ENCODE measurements at regions not wholly inside any gene's neighbourhood (a gene's known extent, or its start where the extent isn't known, plus 50 kb on each side); places are given as distances from the start of the nearest gene placed in this dataset.
A peak's percentile ranks its signal among the peaks of the same experiment; 100 is the strongest.
"Not testable (repeated sequence)": the region's sequence is repeated elsewhere in the genome, so short reads cannot be mapped to it uniquely, and the experiment has no call there.

DNA sequence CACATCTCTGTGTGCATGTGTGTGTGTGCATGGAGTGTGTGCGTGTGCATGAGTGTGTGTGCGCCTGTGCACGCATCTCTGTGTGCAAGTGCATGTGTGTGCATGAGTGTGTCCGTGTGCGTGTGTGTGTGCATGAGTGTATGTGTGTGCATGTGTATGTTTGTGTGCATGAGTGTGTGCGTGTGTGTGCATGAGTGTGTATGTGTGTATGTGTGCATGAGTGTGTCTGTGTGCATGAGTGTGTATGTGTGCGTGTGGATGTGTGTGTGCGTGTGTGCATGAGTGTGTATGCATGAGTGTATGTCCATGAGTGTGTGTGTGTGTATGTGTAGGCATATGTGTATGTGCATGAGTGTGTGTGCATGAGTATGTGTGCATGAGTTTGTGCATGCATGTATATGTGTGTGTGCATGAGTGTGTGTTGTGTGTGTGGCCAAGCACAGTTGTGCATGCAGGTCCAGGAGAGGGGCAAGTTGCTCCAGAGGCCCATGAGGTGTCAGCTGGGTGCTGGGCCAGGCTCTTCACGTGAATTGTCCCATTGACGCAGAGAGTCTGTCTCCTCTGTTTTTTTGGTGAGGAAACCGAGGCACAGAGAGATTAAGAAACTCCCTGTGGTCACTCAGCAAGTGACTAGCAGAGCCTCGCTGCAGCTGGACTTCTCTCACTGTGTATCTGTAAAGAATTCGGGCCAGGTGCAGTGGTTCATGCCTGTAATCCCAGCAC is 75.5 kb downstream of the ASB1 start:
- DNase-seq (ENCODE audit: low read depth) = no peak

DNA sequence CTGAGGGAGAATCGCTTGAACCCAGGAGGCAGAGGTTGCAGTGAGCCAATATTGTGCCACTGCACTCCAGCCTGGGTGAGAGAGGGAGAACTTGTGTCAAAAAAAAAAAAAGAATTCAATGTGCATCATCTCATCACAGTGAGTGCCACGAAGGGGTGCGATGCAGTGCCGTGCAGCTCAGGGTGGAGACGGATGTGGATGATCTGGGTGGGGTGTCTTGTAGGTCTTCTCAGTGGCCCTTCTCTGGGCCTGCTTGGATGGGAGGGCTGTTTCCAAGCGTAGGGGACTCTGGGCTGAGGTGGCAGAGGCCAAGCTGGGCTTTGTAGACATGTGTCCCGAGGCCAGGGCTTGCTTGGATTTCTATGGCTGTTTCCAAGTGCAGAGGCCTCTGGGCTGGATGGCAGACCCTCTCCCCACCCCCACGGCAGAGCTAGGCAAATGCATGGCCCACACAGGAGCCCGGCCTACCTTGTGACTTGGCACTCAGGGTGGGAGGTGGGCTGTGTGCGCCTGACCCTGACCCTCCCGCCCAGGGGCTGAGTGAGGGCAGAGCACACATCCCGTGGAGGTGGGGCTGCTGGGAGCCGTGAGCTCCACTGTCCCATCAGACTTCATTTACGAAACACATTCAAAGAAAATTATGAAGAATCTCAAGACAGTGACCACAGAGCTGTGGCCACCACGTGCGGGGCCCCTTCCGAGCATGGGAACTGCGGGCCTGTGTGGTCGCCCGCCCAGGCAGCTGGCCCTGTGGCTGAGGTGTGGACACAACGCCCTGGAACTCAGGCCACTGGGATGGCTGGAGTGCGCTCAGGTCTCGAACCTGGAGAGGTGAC is 76.4 kb downstream of the ASB1 start:
- DNase-seq (ENCODE audit: low read depth) = no peak

DNA sequence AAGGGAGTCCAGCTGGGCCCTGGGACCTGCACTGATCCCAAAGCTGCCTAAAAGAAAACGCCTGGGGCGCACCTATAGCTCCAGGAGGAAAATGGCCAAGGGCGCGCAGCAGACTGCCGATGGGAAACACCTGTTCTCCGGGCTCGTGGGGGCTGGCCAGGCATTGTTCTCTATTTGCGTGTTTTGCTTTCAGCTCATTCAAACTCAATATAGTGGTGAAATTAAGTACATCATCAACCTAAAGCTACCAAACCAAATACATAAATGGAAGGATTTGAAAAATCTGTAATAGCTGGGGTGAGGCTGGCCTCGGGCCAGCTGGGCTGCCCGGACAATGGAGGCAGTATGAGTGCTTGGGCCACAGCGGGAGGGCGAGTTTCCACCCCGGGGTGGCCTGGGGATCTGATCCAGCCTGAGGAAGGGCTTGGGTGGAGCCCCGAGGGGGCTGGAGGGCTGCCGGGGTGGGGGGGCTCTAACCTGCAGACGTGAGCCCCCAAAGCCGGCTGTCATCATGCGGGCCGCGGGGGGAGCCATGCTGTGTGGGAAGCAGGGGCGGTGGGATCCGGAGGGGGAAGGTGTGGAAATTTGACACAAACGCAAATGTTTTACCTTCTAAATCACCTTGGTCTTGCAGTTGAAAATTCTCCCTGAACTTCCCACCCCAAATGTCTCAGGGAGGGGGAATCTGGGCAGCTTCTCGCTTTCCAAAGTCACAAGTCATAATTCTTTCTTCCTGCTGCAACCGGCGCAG is 77.6 kb downstream of the ASB1 start:
- DNase-seq (ENCODE audit: low read depth) = no peak

DNA sequence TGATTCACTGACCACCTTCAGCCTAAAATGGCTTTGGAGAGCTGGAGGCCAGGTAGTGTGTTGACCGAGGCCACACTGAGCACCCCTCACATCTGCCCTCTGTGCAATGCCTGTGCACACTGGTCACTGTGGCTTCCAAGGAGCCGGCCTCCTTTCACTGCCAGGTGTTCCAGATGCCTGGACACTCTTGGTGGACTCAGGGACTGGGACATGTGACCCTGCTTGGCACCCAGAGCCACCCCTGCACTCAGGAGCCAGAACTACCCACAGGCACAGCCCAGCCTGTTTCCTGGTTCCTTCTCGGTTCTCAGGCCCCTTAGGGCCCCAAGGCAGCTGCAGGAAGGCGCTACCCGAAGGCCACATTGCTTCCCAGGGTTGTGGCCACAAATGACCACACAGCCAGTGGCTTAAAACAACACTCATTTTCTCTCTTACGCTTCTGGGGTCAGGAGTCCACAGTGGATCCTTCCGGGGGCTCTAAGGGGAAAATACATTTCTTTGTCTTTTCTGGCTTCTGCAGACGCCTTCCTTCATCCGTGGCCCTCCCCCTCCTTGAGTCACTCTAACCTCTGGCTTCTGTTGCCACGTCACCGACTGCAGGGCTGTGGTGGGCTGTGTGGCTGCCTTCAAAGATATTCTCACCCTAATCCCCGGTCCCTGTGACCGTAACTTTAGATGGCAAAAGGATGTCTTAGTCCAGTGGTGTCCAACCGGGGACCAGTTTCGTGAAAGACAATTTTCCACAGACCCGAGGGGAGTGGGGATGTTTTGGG is 78.6 kb downstream of the ASB1 start:
- no peak for DNase-seq (ENCODE audit: low read depth)

DNA sequence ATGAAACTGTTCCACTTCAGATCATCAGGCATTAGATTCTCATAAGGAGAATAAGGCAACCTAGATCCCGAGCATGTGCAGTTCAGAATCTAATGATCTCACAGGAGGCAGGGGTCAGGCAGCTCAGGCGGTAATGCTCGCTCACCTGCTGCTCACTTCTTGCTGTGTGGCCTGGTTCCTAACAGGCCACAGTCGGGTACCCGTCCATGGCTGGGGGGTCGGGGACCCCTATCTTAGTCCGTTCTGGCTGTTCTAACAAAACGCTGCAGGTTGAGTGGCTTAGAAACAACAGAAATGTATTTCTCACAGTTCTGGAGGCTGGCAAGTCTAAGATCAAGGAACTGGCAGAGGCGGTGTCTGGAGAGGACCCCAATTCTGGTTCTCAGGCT is 79.2 kb downstream of the ASB1 start:
- DNase-seq (ENCODE audit: low read depth) = no peak

DNA sequence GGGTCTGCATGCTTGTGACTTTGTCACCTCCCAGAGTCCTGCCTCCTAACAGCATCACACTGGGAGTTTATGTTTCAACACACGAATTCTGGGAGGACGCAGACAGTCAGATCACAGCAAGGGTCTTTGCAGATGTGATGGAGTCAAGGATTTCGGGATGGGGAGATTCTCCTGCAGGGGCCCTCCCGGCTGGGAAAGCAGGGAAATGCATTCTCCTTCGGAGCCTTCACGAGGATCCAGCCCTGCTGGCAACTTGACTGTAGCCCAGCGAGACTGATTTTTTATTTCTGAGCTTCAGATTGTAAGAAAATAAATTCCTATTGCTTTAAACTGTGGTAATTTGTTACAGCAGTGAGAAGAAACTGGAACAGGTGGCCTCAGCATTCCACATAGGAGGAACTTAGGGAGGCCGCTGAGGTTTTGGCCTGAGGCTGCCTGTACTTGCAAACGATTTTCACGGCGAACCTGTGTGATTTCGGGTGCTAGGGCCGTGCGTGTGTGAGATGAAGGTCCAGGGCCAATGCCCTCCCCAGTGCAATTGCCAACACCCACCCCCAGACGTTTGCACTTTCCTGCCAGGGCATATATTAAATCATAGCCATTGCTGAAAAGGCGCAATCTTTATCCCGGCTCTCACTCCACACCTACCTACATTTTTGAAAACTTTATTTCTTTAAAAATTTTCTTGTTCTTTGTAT is 79.8 kb downstream of the ASB1 start:
- no peak for DNase-seq (ENCODE audit: low read depth)

DNA sequence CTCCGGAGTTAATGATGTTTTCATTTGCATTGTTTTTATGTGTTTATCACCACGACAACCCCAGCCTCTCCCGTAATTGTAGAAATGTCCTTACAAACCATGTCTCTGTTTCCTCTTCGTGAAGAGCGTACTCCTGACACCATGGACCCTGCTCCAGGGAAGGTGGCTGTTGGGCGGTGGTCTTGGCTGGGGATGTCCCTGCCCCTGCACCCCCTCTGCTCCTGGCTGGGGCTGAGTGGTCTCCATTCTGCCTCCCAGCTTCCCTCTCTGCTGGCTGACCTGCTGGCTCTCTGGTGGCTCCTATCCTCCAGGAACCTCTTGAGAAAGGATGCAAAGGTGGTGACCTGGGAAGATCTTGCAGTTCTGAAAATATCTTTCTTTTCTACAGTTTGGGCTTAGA is 81.1 kb downstream of the ASB1 start:
- DNase-seq (ENCODE audit: low read depth) = no peak

DNA sequence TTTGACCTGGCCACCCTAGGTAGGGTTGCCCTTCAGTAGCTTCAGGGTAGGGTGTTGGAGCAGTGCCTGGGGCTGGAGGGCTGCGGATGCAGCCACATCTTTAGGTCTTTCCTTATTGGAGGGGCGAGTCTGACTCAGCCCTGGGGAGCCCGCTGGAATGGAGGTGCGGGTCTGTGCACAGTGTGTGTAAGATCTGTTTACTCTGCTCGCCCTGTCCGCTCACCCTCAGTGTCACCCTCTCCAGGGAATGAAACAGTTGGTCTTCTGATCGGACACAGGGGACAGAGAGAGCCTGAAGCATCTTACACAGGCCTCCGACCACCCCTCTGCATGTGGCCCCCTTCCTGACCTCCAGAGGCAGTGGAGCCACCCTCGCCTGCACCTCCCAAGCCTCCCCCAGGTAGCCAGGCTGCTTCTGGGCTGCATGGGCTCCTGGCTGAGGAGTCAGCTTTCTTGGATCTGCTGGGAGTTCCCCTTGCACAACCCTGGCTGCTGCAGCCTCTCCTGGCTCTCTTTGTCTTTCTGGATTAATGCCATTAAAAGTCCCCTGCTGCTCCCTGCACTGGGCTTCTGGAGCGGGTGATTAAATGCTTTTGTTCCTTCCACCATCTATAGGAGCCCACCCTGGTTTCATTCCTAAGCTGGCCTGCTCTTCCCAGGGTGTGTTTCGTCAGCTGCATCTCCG is 82.6 kb downstream of the ASB1 start:
- peak; percentile 14 for DNase-seq (ENCODE audit: low read depth)

DNA sequence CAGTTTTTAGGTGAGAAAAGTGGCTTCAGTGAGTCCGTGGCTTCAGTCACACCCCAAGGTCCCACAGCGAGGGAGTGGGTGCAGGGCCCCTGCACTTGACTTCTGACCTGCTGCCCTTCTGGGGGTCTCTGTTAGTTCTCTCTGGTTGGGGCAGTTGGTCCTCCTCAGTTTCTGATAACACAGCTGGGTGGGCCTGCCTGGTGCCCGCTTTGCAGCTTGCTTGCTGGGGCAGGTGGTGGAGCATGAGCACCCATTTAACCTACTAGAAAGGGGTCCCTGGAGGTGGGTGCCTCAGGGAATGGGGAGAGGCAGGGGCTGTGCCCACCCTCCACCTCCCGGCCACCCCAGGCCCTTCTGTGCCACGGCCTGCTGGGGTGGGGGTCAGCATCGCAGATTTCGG is 83.2 kb downstream of the ASB1 start:
- no peak for DNase-seq (ENCODE audit: low read depth)

DNA sequence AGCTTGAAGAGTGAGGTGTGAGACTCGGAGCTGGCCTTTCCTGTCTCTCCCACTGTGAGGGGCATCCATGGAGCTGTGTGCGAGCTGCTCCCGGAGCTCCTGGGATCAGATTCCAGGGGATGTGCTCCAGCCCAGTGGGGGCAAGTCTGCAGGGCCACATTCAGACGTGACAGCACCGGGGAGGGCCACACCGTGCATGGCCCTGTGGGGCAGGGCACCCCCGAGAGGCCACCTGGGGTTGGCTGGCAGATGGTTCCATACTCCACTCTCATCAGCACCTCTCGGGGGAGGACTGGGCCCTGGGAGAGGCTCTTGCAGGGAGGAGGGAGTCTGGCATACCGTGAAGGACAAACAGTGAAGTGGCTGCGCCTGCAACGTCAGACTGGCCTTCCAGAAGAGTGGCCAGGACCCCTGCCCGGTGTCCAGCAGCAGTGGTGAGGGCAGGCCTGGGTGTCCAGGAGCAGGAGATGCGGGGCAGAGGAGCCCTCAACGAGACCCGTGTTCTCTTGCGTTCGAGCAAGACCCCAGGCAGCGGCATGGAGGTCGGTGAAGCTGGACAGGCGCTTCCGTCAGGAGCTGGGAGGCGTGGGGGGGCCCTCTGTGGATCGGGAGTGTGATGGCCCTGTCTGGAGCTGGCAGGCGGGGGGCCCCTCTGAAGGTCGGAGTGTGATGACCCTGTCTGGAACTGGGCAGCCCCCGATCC is 84.3 kb downstream of the ASB1 start:
- no peak for DNase-seq (ENCODE audit: low read depth)

DNA sequence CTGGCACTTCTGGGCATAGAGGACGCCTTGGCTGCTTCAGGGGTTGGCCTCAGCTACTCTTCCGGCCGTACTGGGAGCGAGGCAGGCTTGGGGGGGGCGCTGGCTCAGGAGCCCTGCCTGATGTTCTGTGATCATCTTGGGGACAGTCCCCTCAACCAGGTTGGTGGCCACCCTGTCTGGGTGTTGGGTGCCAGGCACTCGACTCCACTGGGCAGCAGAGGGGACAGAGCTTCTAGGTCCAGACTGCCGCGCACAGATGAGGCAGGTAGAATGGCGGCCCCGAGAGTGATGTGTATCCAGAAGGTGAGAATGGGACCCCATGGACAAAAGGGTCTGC is 84.9 kb downstream of the ASB1 start:
- DNase-seq (ENCODE audit: low read depth) = no peak

DNA sequence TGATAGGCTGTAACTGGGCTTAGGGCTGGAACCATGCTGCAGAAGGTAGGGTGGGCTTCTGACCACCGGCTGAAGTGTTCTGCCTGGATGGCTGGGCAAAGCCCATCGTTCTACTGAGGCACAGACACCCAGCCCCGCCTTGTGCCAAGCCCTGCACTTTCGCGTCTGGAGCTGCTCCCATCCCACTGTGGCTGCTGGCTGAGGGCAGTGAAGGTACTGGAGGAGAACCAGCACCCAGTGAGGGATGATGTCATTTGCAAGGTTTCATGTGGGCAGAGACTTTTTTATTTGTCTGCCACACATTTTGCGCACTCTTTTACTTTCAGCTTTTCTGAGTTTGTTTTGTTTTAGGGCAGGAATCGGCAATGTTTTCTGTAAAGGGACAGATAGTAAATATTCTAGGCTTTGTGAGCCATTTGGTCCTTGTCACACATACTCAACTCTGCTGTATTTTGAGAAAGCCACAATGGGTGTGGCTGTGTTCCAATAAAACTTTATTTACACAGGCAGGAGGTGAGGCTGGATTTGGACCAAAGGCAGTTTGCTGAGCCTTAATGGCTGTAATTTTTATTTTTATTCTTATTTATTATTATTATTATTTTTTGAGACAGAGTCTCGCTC is 85.6 kb downstream of the ASB1 start:
- DNase-seq (ENCODE audit: low read depth) = no peak

DNA sequence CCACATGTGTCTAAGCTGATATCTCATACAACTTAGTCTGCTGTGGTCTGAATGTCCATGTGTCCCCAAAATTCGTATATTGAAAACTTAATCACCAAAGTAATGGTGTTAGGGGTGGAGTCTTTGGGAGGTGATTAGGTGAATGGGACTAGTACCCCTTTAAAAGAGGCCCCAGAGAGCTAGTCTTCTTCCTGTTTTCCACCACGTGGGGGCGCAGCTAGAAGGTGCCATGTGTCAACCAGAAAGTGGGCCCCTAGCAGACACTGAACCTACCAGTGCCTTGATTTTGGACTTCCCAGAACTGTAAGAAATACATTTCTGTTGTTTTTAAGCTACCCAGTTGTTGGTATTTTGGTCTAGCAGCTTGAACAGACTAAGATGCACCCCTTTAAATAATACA is 86.6 kb downstream of the ASB1 start:
- DNase-seq (ENCODE audit: low read depth) = peak; percentile 24

DNA sequence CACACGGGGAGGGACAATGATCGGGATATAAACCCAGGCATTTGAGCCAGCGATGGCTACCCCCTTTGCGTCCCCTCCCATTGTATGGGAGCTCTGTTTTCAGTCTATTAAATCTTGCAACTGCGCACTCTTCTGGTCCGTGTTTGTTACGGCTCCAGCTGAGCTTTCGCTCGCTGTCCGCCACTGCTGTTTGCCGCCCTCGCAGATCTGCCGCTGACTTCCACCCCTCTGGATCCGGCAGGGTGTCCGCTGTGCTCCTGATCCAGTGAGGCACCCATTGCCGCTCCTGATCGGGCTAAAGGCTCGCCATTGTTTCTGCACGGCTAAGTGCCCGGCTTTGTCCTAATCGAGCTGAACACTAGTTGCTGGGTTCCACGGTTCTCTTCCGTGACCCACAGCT is 87.3 kb downstream of the ASB1 start:
- not testable (repeated sequence) for DNase-seq (ENCODE audit: low read depth)

DNA sequence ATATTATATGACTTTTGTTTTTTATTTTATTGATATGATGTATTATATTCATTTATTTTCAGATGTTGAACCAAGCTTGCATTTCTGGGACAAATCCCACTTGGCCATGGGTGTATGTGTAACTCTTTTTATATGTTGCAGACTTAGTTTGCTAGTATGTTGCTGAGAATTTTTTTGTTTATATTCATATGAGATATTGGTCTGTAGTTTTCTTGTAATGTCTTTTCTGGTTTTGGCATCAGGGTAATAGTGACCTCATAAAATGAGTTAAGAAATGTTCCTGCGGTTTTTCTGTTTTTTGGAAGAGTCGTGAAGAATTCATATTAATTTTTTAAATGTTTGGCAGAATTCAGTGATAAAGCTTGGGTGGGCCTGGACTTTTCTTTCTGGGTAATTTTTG is 88.7 kb downstream of the ASB1 start:
- DNase-seq (ENCODE audit: low read depth) = no peak

DNA sequence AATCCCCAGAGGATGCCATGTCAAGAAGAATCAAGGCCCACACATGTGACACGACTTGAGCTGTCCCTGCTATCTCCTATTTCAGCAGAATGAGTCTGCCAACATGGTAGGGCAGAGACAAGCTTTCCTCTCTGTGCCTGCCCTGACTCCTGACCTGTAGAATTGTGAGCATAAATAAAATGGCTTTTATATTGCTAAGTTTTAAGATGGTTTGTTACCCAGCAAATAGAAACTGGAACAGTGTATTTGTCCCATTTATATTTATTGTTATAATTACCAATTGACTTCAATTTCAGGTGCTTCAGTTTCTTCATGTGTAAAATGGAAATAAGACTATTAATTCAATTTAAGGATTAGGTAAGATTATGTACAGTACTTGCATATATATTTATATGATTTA is 90.5 kb downstream of the ASB1 start:
- no peak for DNase-seq (ENCODE audit: low read depth)

DNA sequence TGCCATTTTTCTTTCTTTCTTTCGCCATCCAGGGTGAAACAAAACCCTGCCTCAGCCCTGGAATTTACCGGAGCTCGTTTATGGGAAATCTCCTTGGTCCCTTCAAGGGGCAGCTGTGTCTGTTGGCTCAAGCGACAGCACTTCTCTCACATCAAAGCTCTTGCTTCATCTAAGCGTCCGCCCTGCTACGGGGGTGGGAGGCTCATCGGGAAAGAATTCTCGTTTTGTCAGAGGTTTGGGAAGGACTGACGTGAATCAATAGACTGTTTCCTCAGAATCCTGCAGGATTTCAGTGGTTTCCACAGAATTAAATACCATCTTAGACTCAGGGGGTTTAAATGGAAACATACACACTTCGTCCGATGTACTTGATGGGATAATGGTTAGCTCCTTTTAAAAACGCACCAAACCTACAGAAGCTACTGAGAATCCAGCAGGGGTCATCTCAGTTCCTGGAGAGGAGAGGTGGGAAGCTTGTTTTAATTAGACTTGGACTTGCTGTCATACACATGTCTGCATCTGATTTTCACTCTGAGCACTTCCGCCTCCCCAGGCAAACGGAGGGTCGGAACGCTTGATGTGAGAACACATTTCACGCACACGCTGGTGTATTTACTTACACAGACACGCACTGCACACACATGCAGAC is 91.6 kb downstream of the ASB1 start:
- peak; percentile 48 for DNase-seq (ENCODE audit: low read depth)

DNA sequence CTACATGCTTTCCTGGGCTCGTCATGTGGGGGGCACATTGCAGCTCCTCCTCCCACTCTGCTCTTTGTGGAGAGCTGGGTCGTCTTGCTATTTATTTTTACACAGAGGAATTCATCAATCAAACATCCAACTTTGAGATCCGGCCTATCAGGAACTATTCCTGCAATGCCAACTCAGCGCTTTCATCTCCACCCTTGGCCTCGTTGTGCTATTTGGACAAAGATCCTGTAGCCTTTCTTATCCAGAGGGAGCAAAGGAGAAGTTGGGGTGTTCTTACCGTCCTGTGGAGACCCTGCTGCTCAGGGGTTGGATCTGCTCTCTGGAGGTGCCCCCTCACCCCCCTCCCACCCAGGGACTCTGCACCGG is 92.1 kb downstream of the ASB1 start:
- DNase-seq (ENCODE audit: low read depth) = no peak

DNA sequence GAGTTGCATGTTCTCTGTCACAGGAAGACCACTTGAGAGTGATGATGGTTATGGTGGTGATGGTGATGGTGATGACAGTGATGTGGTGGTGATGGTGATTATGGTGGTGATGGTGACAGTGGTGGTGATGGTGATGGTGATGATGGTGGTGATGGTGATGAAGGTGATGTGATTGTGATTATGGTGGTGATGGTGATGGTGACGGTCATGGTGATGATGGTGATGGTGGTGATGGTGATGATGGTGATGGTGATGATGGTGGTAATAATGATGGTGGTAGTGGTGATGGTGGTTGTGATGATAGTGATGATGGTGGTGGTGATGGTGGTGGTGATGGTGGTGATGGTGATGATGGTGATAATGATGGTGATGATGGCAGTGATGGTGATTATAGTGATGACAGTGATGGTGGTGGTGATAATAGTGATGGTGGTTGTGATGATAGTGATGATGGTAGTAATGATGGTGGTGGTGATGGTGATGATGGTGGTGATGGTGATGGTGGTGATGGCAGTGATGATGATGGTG is 93.7 kb downstream of the ASB1 start:
- DNase-seq (ENCODE audit: low read depth) = no peak
